HEK293 (cell line): ENCODE measurements at regions not wholly inside any gene's neighbourhood (a gene's known extent, or its start where the extent isn't known, plus 50 kb on each side); places are given as distances from the start of the nearest gene placed in this dataset.

Experiments
- CTCF ChIA-PET: fragments of 350-600 bp; formaldehyde crosslinking; extraction: SDS; loops from one replicate; lab custom pipeline; 2021; ENCODE audit warnings: antibody characterized with exemption; lab: Yijun Ruan, JAX
- POLR2A ChIA-PET: fragments of 300-600 bp; formaldehyde crosslinking; extraction: SDS; loops from one replicate; lab custom pipeline; 2020; ENCODE audit warnings: antibody characterized with exemption, inconsistent platforms; lab: Yijun Ruan, JAX
- H3K27ac ChIP-seq: fragments of 200-500 bp; sonication (Bioruptor generic); 2 replicates; pipeline ENCODE4 v1.5.1; 2014; ENCODE audit warnings: low read depth, low read length, control low read depth, inconsistent platforms; ENCODE audit errors: extremely low read depth
- H3K36me3 ChIP-seq, 2 experiments: fragments of 200-500 bp in 1 of 2; sonication (Bioruptor generic) in 1 of 2; 1 replicate in 1 of 2; 2 replicates in 1 of 2; pipeline ENCODE4 v1.5.1; 2014 to 2017; ENCODE audit warnings: inconsistent platforms in 2 of 2, low read length in 2 of 2; ENCODE audit not compliant: control insufficient read depth in 2 of 2, insufficient read depth in 1 of 2
- H3K4me1 ChIP-seq: fragments of 200-500 bp; sonication (Bioruptor generic); 2 replicates; pipeline ENCODE4 v1.5.1; 2014; ENCODE audit warnings: mild to moderate bottlenecking, low read length, inconsistent platforms; ENCODE audit not compliant: control insufficient read depth, insufficient read depth
- H3K4me3 ChIP-seq: 2 replicates; pipeline ENCODE4 v1.5.1; 2011; ENCODE audit warnings: low read depth, mild to moderate bottlenecking, control low read depth, low read length, moderate library complexity
- H3K9me3 ChIP-seq: fragments of 200-500 bp; sonication (Bioruptor generic); 2 replicates; pipeline ENCODE4 v1.5.1; 2014; ENCODE audit warnings: low read depth, low read length, inconsistent platforms; ENCODE audit not compliant: control insufficient read depth, insufficient read depth
- FEZF1 ChIP-seq: fragments of 450-650 bp; formaldehyde crosslinking; IDR thresholded peaks from 2 replicates; pipeline ENCODE4 v1.5.1; 2016; ENCODE audit warnings: missing biosample characterization, missing genetic modification characterization
- GLIS1 ChIP-seq: fragments of 450-650 bp; formaldehyde crosslinking; IDR thresholded peaks from 2 replicates; pipeline ENCODE4 v1.5.1; 2016; ENCODE audit warnings: missing biosample characterization, missing genetic modification characterization
- GLIS2 ChIP-seq: fragments of 450-650 bp; formaldehyde crosslinking; IDR thresholded peaks from 2 replicates; pipeline ENCODE4 v1.5.1; 2016; ENCODE audit warnings: missing biosample characterization, missing genetic modification characterization
- OSR2 ChIP-seq: fragments of 450-650 bp; formaldehyde crosslinking; IDR thresholded peaks from 2 replicates; pipeline ENCODE4 v1.5.1; 2016; ENCODE audit warnings: missing biosample characterization, missing genetic modification characterization
- REST ChIP-seq: fragments of 450-650 bp; formaldehyde crosslinking; IDR thresholded peaks from 2 replicates; pipeline ENCODE4 v1.5.1; 2016; ENCODE audit warnings: missing biosample characterization, missing genetic modification characterization
- SP2 ChIP-seq: fragments of 450-650 bp; formaldehyde crosslinking; IDR thresholded peaks from 2 replicates; pipeline ENCODE4 v1.5.1; 2016; ENCODE audit warnings: missing biosample characterization, missing genetic modification characterization
- YY1 ChIP-seq: fragments of 450-650 bp; formaldehyde crosslinking; IDR thresholded peaks from 2 replicates; pipeline ENCODE4 v1.5.1; 2018; ENCODE audit warnings: missing biosample characterization, missing genetic modification characterization
- ZBTB1 ChIP-seq: fragments of 450-650 bp; formaldehyde crosslinking; IDR thresholded peaks from 2 replicates; pipeline ENCODE4 v1.5.1; 2016; ENCODE audit warnings: missing biosample characterization, missing genetic modification characterization
- ZBTB20 ChIP-seq: fragments of 450-650 bp; formaldehyde crosslinking; IDR thresholded peaks from 2 replicates; pipeline ENCODE4 v1.5.1; 2016; ENCODE audit warnings: missing biosample characterization, missing genetic modification characterization
- ZBTB21 ChIP-seq: fragments of 450-650 bp; formaldehyde crosslinking; IDR thresholded peaks from 2 replicates; pipeline ENCODE4 v1.5.1; 2017; ENCODE audit warnings: missing biosample characterization, missing genetic modification characterization
- ZFP3 ChIP-seq: fragments of 450-650 bp; formaldehyde crosslinking; IDR thresholded peaks from 2 replicates; pipeline ENCODE4 v1.5.1; 2016; ENCODE audit warnings: low read depth, missing biosample characterization, missing genetic modification characterization
- ZNF132 ChIP-seq: fragments of 450-650 bp; formaldehyde crosslinking; IDR thresholded peaks from 2 replicates; pipeline ENCODE4 v1.5.1; 2017; ENCODE audit warnings: missing biosample characterization, missing genetic modification characterization, borderline replicate concordance
- ZNF140 ChIP-seq: fragments of 450-650 bp; formaldehyde crosslinking; IDR thresholded peaks from 2 replicates; pipeline ENCODE4 v1.5.1; 2016; ENCODE audit warnings: missing biosample characterization, missing genetic modification characterization
- ZNF146 ChIP-seq: fragments of 450-650 bp; formaldehyde crosslinking; IDR thresholded peaks from 2 replicates; pipeline ENCODE4 v1.5.1; 2016; ENCODE audit warnings: missing biosample characterization, missing genetic modification characterization
- ZNF211 ChIP-seq: fragments of 450-650 bp; formaldehyde crosslinking; IDR thresholded peaks from 2 replicates; pipeline ENCODE4 v1.5.1; 2016; ENCODE audit warnings: low read depth, missing biosample characterization, missing genetic modification characterization
- ZNF391 ChIP-seq: fragments of 450-650 bp; formaldehyde crosslinking; IDR thresholded peaks from 2 replicates; pipeline ENCODE4 v1.5.1; 2016; ENCODE audit warnings: low read depth, missing biosample characterization, missing genetic modification characterization, borderline replicate concordance
- ZNF416 ChIP-seq: fragments of 450-650 bp; formaldehyde crosslinking; IDR thresholded peaks from 2 replicates; pipeline ENCODE4 v1.5.1; 2016; ENCODE audit warnings: missing biosample characterization, missing genetic modification characterization
- ZNF510 ChIP-seq: fragments of 450-650 bp; formaldehyde crosslinking; IDR thresholded peaks from 2 replicates; pipeline ENCODE4 v1.5.1; 2018; ENCODE audit warnings: mild to moderate bottlenecking, missing genetic modification characterization, missing biosample characterization; ENCODE audit not compliant: insufficient replicate concordance
- ZNF549 ChIP-seq: fragments of 450-650 bp; IDR thresholded peaks from 2 replicates; pipeline ENCODE4 v1.5.1; 2018; ENCODE audit warnings: missing biosample characterization, missing genetic modification characterization, mild to moderate bottlenecking, inconsistent platforms, moderate library complexity
- ZNF560 ChIP-seq: fragments of 450-650 bp; formaldehyde crosslinking; IDR thresholded peaks from 2 replicates; pipeline ENCODE4 v1.5.1; 2017; ENCODE audit warnings: missing biosample characterization, missing genetic modification characterization, borderline replicate concordance
- ZNF677 ChIP-seq: fragments of 450-650 bp; IDR thresholded peaks from 2 replicates; pipeline ENCODE4 v1.5.0; 2018; ENCODE audit warnings: missing biosample characterization, mild to moderate bottlenecking, missing genetic modification characterization, moderate library complexity
- ZNF701 ChIP-seq: fragments of 450-650 bp; formaldehyde crosslinking; IDR thresholded peaks from 2 replicates; pipeline ENCODE4 v1.5.1; 2016; ENCODE audit warnings: missing biosample characterization, missing genetic modification characterization
- ZNF707 ChIP-seq: fragments of 450-650 bp; formaldehyde crosslinking; IDR thresholded peaks from 2 replicates; pipeline ENCODE4 v1.5.1; 2016; ENCODE audit warnings: missing biosample characterization, missing genetic modification characterization
- ZNF791 ChIP-seq: fragments of 450-650 bp; formaldehyde crosslinking; IDR thresholded peaks from 2 replicates; pipeline ENCODE4 v1.5.1; 2016; ENCODE audit warnings: missing biosample characterization, missing genetic modification characterization
- ZNF792 ChIP-seq: fragments of 450-650 bp; formaldehyde crosslinking; IDR thresholded peaks from 2 replicates; pipeline ENCODE4 v1.5.1; 2016; ENCODE audit warnings: missing biosample characterization, missing genetic modification characterization
- ZSCAN30 ChIP-seq: fragments of 450-650 bp; IDR thresholded peaks from 2 replicates; pipeline ENCODE4 v1.5.1; 2018; ENCODE audit warnings: missing biosample characterization, mild to moderate bottlenecking, missing genetic modification characterization, moderate library complexity
- TF ChIP-seq, protein P1 (sequence below): fragments of 450-650 bp; formaldehyde crosslinking; IDR thresholded peaks from 2 replicates; pipeline ENCODE4 v1.5.1; 2016; ENCODE audit warnings: missing biosample characterization, missing genetic modification characterization

DNA sequence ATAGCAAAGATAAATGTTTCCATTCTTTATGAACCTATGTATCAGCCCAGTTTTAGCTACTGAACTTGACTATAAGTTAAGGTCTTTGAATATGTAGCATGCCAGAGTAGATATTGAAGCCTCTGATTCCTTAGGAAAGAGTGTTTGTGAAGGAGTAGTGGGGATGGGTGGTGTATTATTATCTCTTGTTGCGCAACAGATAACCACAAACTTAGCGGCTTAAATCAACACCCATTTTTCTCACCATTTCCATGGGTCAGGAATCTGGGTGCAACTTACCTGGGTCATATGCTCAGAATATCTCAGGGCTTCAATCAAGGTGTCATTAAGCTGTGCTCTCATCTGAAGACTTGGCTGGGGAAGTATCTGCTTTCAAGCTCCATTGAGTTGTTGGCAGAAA, 251.4 kb upstream of the PUDP start:
- POLR2A ChIA-PET: no interaction called here
- no peak overlapping the region for H3K27ac ChIP-seq
- no peaks in the 10 kb centered on the region for H3K9me3 ChIP-seq
- no peak overlapping the region for H3K4me3 ChIP-seq
- TF ChIP-seq ZNF791 (tag by site-specific recombination): no peak
- TF ChIP-seq ZNF560 (tag by site-specific recombination): no peak
- no peak for TF ChIP-seq ZNF132 (tag by site-specific recombination)
- no peak for TF ChIP-seq ZNF211
- TF ChIP-seq, protein P1, sequence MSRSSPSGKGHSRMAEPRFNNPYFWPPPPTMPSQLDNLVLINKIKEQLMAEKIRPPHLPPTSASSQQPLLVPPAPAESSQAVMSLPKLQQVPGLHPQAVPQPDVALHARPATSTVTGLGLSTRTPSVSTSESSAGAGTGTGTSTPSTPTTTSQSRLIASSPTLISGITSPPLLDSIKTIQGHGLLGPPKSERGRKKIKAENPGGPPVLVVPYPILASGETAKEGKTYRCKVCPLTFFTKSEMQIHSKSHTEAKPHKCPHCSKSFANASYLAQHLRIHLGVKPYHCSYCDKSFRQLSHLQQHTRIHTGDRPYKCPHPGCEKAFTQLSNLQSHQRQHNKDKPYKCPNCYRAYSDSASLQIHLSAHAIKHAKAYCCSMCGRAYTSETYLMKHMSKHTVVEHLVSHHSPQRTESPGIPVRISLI: no peak
- TF ChIP-seq ZBTB21 (tag by site-specific recombination): no peak
- TF ChIP-seq ZBTB1 (tag by site-specific recombination): no peak
- no peak for TF ChIP-seq ZNF416 (tag by site-specific recombination)
- no peaks in the 10 kb centered on the region for H3K4me1 ChIP-seq
- H3K36me3 ChIP-seq: no peaks in the 10 kb centered on the region
- CTCF ChIA-PET: no interaction called here

- H3K27ac ChIP-seq: no peak overlapping the region
- POLR2A ChIA-PET: no interaction called here
- CTCF ChIA-PET: no interaction called here
- TF ChIP-seq ZNF510 (tag by site-specific recombination): no peak
- TF ChIP-seq GLIS1: no peak
- TF ChIP-seq YY1: no peak
- TF ChIP-seq ZNF549: no peak
- no peak for TF ChIP-seq SP2
- TF ChIP-seq REST: no peak
- TF ChIP-seq ZFP3 (tag by site-specific recombination): no peak
- TF ChIP-seq ZNF677 (tag by site-specific recombination): no peak
- TF ChIP-seq ZNF391 (tag by site-specific recombination): no peak
- TF ChIP-seq GLIS2 (tag by site-specific recombination): no peak
- no peak for TF ChIP-seq ZNF140 (tag by site-specific recombination)
- TF ChIP-seq ZBTB20 (tag by site-specific recombination): no peak
- no peak for TF ChIP-seq ZNF146
- no peak for TF ChIP-seq ZSCAN30 (tag by site-specific recombination)
- TF ChIP-seq OSR2 (tag by site-specific recombination): no peak
- TF ChIP-seq ZNF707 (tag by site-specific recombination): no peak
- TF ChIP-seq ZNF701 (tag by site-specific recombination): no peak
- no peak for TF ChIP-seq FEZF1 (tag by site-specific recombination)
- TF ChIP-seq ZNF792 (tag by site-specific recombination): no peak
- TF ChIP-seq, all 188 proteins: peak for 0
- H3K36me3 ChIP-seq: no peaks in the 10 kb centered on the region
- no peaks in the 10 kb centered on the region for H3K9me3 ChIP-seq
- no peak overlapping the region for H3K4me3 ChIP-seq
- H3K4me1 ChIP-seq: no peaks in the 10 kb centered on the region
Measured at GRCh38 chrX:7390441-7390840, 242.5 kb upstream of the PUDP start.
